Activated CD4-positive, alpha-beta T cell treated with anti-CD3 and anti-CD28 coated beads, Interleukin-2, amount 10 ng/mL, durations not matched to agents 7 days and 5 days (primary cell): ENCODE measurements at regions not wholly inside any gene's neighbourhood (a gene's known extent, or its start where the extent isn't known, plus 50 kb on each side); places are given as distances from the start of the nearest gene placed in this dataset.

Experiments used
- CTCF ChIA-PET: fragments of 350-600 bp; sonication (Branson Sonifier 250); formaldehyde crosslinking; loops from one replicate; lab custom pipeline; 2021; ENCODE audit warnings: antibody characterized with exemption; lab: Charles Lee
- POLR2A ChIA-PET: fragments of 350-600 bp; sonication (Branson Sonifier 250); formaldehyde crosslinking; loops from one replicate; lab custom pipeline; 2021; ENCODE audit warnings: antibody characterized with exemption; lab: Charles Lee
- DNase-seq: peaks from one replicate; pipeline ENCODE4 v3.0.0-alpha.2; 2020
- H3K27ac Mint-ChIP-seq: one replicate; pipeline ENCODE4 v1.8.0; 2021; ENCODE audit warnings: mild to moderate bottlenecking, moderate library complexity, mixed read lengths
- H3K27me3 Mint-ChIP-seq: one replicate; pipeline ENCODE4 v1.8.0; 2021; ENCODE audit warnings: mixed read lengths
- H3K36me3 Mint-ChIP-seq: one replicate; pipeline ENCODE4 v1.8.0; 2021; ENCODE audit warnings: low read depth, mixed read lengths
- H3K4me1 Mint-ChIP-seq: one replicate; pipeline ENCODE4 v1.8.0; 2021; ENCODE audit warnings: mixed read lengths
- H3K4me3 Mint-ChIP-seq: one replicate; pipeline ENCODE4 v1.8.0; 2021; ENCODE audit warnings: mild to moderate bottlenecking, moderate library complexity, mixed read lengths
- H3K9me3 Mint-ChIP-seq: one replicate; pipeline ENCODE4 v1.8.0; 2021; ENCODE audit warnings: mixed read lengths

DNA sequence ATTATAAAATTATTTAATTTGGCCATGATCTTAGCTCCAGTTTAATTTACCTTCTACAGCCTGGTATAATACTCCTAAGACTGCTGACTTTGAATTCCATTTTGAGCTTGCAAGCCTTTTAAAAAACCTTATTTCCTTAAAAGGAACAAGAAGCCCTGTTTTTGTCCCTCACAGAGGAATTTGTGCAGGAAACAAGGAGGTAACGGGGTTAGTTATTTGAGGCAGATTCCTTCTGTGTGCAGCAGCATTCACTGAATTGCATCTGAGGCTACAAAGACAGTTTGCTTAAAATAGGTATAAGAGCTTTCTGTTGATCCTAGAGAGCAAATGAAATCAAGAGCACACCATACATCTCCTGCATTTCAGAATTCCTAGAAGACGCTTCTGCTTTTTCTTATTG lies 403.3 kb upstream of the PRICKLE1 start:
- POLR2A ChIA-PET: no interaction called here
- Mint-ChIP-seq H3K27me3 (no peaks in the 10 kb centered on the region), H3K27ac (no peak overlapping the region), H3K4me1 (no peaks in the 10 kb centered on the region), H3K9me3 (no peaks in the 10 kb centered on the region), H3K36me3 (no peaks in the 10 kb centered on the region), H3K4me3 (no peak overlapping the region)
- CTCF ChIA-PET: interaction anchor here (0.6 to 0.7 kb wide), 2 partner anchors 87 to 1143 kb away, joined by 3 to 4 read pairs; no protein-coding TSS in a partner anchor
- DNase-seq: no peak

DNA sequence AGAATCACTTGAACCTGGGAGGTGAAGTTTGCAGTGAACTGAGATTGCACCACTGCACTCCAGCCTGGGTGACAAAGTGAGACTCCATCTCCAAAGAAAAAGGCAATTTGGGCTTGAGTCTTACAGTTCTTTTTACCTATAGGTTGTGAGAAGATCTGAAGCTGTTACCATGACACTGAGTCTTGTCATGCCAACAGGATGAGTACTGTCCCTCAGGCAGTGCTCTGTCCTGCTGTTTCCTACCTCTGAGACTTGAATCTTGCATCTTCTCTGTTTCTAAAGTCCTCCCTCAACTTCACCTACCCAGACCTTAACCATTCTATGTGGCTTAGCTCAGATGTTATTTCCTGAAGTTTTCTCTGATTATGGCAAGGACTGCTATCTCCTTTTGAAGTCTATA lies 400.8 kb upstream of the PRICKLE1 start:
- no peak for DNase-seq
- ChIA-PET CTCF (no interaction called here), POLR2A (no interaction called here)
- no peak overlapping the region for H3K4me3 Mint-ChIP-seq
- no peaks in the 10 kb centered on the region for H3K27me3 Mint-ChIP-seq
- H3K9me3 Mint-ChIP-seq: no peaks in the 10 kb centered on the region
- no peaks in the 10 kb centered on the region for H3K4me1 Mint-ChIP-seq
- no peaks in the 10 kb centered on the region for H3K36me3 Mint-ChIP-seq
- H3K27ac Mint-ChIP-seq: no peak overlapping the region

DNA sequence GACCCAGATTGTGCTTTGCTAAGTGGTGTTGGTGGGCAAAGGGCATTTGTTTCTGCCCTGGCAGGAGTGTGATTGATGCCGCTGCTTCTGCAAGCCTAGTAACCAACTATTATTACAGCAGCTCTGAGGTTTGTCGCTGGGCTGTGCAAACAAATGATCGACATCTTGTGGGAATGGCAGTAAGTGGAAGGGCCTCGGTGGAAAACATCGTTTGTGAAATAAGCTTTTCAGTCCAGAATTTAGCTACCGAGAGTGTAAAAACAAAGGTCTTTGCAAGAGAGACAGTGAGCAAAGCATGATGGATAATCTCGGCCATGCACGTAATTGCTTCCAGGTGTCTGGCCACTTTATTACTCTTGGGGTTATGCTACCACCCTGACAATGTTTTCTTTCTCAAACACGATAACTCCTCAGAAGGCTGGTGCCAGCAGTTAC lies 397.7 kb upstream of the PRICKLE1 start:
- Mint-ChIP-seq H3K4me3 (no peak overlapping the region), H3K27ac (no peak overlapping the region), H3K9me3 (no peaks in the 10 kb centered on the region), H3K27me3 (no peaks in the 10 kb centered on the region), H3K4me1 (no peaks in the 10 kb centered on the region), H3K36me3 (no peaks in the 10 kb centered on the region)
- POLR2A ChIA-PET: no interaction called here
- DNase-seq: no peak
- CTCF ChIA-PET: no interaction called here

DNA sequence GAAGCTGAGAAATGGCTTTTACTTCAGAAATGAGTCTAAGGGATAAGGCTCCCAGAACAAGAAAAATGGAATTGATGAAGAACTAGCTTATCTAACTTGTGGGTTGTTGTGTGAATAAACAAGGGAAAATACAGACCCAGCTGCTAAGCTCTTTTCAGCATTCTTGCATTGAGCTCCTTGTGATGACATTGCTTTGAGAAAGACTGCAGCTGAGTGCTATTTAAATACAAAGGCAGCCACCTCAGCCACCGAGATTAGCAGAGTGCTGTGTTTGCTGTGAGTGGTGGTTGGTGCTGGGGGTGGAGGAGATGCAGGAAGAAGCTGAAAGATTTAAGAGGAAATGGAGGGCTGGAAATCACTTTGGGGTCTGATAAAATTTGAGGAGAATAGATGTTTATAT lies 396.0 kb upstream of the PRICKLE1 start:
- no peaks in the 10 kb centered on the region for H3K36me3 Mint-ChIP-seq
- no peaks in the 10 kb centered on the region for H3K27me3 Mint-ChIP-seq
- no peak overlapping the region for H3K4me3 Mint-ChIP-seq
- no peaks in the 10 kb centered on the region for H3K4me1 Mint-ChIP-seq
- ChIA-PET POLR2A (no interaction called here), CTCF (no interaction called here)
- no peaks in the 10 kb centered on the region for H3K9me3 Mint-ChIP-seq
- no peak overlapping the region for H3K27ac Mint-ChIP-seq
- DNase-seq: no peak

DNA sequence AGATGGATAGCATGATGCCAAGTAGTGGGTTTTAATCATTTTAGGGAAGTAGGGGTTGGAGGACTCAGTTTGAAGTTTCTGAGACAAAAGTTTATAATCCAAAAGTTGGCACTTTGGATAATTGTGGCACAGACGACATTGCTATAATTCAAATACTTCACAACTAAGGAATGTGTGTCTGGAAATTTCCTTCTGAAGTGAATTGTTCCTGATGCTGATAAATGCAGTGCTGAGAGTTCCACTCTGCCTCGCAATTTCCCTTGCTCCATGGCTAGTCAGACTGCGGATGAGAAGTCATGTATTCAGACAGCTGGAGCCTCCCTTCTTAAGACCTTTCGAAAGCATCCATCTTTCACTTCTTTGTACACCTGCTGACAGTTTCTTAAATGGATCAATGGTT lies 393.3 kb upstream of the PRICKLE1 start:
- ChIA-PET POLR2A (no interaction called here), CTCF (no interaction called here)
- no peak overlapping the region for H3K27ac Mint-ChIP-seq
- no peak overlapping the region for H3K4me3 Mint-ChIP-seq
- H3K27me3 Mint-ChIP-seq: no peaks in the 10 kb centered on the region
- H3K9me3 Mint-ChIP-seq: no peaks in the 10 kb centered on the region
- DNase-seq: no peak
- no peaks in the 10 kb centered on the region for H3K36me3 Mint-ChIP-seq
- H3K4me1 Mint-ChIP-seq: no peaks in the 10 kb centered on the region

DNA sequence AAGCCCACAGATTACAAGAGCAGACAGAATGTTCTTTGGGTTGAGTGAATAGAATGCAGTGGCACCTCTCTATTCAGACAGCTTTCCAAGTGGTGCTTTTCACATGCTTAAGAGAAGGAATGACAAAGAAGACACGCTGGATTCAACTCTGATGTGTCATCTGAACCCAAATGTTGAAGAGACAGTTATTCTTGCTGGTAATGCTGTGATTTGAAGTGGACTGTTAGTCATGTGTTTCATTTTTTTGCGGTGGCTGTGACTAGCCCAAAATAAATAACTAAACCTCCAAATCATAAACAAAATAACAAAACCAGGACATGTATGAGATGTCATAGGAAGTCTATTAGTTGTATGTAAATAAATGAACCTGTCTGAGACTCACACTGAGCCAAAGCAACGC lies 391.8 kb upstream of the PRICKLE1 start:
- Mint-ChIP-seq H3K27ac (no peak overlapping the region), H3K27me3 (no peaks in the 10 kb centered on the region), H3K4me3 (no peak overlapping the region), H3K36me3 (no peaks in the 10 kb centered on the region), H3K9me3 (no peaks in the 10 kb centered on the region), H3K4me1 (no peaks in the 10 kb centered on the region)
- POLR2A ChIA-PET: no interaction called here
- CTCF ChIA-PET: no interaction called here
- no peak for DNase-seq

DNA sequence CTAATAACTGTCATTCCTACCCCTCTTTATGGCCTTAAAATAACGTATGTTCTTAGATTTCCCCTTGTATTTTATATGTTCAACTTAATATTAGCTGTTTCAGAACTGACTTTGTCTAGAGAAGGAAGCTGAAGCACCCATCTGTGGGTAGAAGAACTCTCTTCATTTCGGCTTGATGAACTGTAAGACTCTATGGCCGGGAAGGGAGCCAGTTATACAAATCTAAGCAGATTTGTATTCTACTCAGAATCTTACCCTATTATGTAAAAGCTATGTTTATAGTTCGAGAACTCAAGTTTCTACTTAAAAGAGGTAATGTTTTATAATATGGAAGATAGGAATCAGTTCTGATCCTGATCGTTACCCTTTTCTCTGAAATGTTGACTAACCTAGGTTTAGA lies 390.9 kb upstream of the PRICKLE1 start:
- H3K27ac Mint-ChIP-seq: no peak overlapping the region
- H3K9me3 Mint-ChIP-seq: no peaks in the 10 kb centered on the region
- POLR2A ChIA-PET: no interaction called here
- CTCF ChIA-PET: no interaction called here
- no peaks in the 10 kb centered on the region for H3K36me3 Mint-ChIP-seq
- H3K4me3 Mint-ChIP-seq: no peak overlapping the region
- no peaks in the 10 kb centered on the region for H3K4me1 Mint-ChIP-seq
- no peaks in the 10 kb centered on the region for H3K27me3 Mint-ChIP-seq
- no peak for DNase-seq

DNA sequence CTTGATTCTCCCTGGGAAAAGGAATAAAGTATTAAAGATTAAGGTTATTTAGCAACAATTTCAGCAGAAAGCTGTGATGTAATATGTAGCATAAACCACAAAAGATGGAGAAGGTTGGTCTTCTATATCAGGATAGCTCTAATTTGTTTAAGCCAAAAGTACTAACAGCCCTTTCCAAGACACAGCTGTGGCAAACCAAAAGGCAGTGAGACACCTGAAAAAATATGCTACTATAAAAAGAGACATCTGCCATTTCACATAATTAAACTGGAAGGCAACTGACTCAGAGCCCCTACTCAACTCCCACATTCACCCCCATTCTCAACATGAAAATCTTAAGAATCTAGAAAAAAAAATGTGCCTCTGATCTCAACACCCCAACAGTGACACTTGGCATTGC lies 390.2 kb upstream of the PRICKLE1 start:
- Mint-ChIP-seq H3K4me3 (no peak overlapping the region), H3K36me3 (no peaks in the 10 kb centered on the region), H3K4me1 (no peaks in the 10 kb centered on the region), H3K27me3 (no peaks in the 10 kb centered on the region), H3K27ac (no peak overlapping the region), H3K9me3 (no peaks in the 10 kb centered on the region)
- CTCF ChIA-PET: no interaction called here
- no peak for DNase-seq
- POLR2A ChIA-PET: no interaction called here

DNA sequence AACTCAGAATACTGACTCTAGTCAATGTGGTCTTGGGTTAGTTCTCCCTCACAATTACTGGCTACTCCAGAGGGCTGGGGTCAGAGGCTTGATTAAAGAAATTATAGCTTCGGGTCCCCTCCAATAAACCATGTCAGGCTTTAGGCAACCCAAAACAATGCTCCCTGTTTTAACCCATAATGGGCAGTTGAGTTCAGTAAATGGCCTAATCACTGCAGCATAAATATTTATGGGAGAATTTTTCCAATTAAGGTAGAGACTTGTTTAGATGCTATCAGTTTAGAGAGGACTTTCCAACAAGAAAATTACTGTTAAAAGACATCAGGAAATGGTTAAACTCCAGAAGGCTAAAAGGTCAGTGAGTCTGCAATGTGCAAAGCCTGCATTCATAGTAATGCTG lies 389.2 kb upstream of the PRICKLE1 start:
- Mint-ChIP-seq H3K36me3 (no peaks in the 10 kb centered on the region), H3K27me3 (no peaks in the 10 kb centered on the region), H3K27ac (no peak overlapping the region), H3K4me3 (no peak overlapping the region), H3K4me1 (no peaks in the 10 kb centered on the region), H3K9me3 (no peaks in the 10 kb centered on the region)
- DNase-seq: no peak
- CTCF ChIA-PET: no interaction called here
- POLR2A ChIA-PET: no interaction called here

DNA sequence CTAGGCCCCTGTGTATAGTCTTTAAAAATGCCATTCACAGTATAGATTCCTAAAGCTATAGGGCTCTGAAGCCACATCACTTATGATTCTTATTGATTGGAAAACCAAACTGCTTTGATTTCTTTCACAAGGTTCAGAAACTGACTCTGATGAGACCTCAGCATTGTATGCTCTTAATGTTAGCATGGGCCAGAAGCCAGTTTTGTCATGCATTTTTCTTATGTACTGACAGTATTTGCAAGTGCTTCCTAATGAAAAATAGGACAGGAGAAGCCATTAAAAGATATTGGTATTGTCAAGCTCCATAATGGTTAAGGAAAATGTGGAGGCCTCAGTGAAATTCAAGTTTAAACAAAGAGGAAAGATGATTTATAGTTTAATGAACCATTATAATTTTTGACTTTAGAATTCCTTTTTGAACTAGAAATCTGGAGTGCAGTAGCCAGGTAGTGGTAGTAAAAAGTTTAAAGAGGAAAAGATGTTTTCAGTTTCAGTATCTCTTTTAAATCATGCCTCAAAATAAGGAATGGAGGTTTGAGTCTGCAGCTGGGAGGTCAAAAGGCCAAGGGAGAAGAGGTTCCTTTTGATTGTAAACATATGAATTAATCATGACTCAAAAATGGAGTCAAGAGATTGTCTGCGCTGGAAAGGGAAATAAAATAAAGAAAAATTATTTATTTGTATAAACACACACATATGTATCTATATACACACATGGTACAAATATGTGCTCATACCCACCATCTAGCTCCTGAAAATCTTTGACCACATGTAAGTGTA lies 388.1 kb upstream of the PRICKLE1 start:
- H3K4me3 Mint-ChIP-seq: no peak overlapping the region
- H3K4me1 Mint-ChIP-seq: no peaks in the 10 kb centered on the region

DNA sequence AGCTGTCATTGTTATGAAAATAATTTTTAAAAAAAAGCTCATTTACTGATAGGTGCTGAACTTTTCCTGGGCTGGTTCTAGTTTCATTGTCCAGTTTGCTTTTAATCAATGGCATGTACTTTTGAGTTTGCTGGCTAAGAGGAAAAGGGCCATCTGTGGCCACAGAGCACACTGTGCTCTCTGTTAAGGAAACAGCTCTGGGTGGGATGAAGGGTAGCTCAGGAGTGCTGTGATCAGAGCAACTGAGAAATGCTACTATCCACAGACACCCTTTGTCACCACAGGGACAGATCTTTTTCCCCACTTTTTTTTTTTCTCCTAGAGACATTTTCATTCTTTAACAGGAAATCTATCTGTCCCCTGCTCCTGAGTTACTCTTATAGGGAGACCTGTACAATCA lies 387.1 kb upstream of the PRICKLE1 start:
- H3K36me3 Mint-ChIP-seq: no peaks in the 10 kb centered on the region
- no peaks in the 10 kb centered on the region for H3K4me1 Mint-ChIP-seq
- DNase-seq: no peak
- H3K27me3 Mint-ChIP-seq: no peaks in the 10 kb centered on the region
- no peak overlapping the region for H3K4me3 Mint-ChIP-seq
- no peak overlapping the region for H3K27ac Mint-ChIP-seq
- CTCF ChIA-PET: interaction anchor here (1.2 kb wide), 1 partner anchor 16 kb away, joined by 3 read pairs; no protein-coding TSS in a partner anchor
- peaks cover 3% of the 10 kb centered on the region for H3K9me3 Mint-ChIP-seq
- POLR2A ChIA-PET: no interaction called here

More for the DNA sequence above, 388.1 kb upstream of the PRICKLE1 start:
- ChIA-PET CTCF (no interaction called here), POLR2A (no interaction called here)
- no peak for DNase-seq
- Mint-ChIP-seq H3K9me3 (no peaks in the 10 kb centered on the region), H3K36me3 (no peaks in the 10 kb centered on the region), H3K27me3 (no peaks in the 10 kb centered on the region), H3K27ac (no peak overlapping the region)

DNA sequence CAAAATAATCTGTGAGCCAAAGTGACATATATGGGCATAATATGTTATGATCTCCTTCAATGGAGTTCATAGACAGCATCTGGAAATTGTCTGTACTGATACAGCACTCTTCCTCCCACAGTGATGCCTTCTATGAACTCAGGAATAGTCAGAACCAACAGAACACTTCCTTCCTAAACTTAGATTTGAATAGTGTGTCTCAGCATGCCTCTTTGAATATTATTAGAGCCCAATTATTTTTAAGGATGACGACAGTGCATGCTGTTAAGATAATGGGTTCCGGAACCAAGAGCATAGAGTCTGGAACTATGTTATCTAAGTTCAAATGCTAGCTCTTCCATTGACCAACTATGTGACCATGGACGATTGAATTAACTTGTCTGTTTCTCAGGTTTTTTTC lies 386.6 kb upstream of the PRICKLE1 start:
- Mint-ChIP-seq H3K4me1 (no peaks in the 10 kb centered on the region), H3K27me3 (no peaks in the 10 kb centered on the region), H3K27ac (no peak overlapping the region), H3K4me3 (no peak overlapping the region), H3K9me3 (peaks cover 3% of the 10 kb centered on the region), H3K36me3 (no peaks in the 10 kb centered on the region)
- ChIA-PET POLR2A (no interaction called here), CTCF (interaction anchor here (1.2 kb wide), 1 partner anchor 15 kb away, joined by 3 read pairs; no protein-coding TSS in a partner anchor)
- DNase-seq: no peak

DNA sequence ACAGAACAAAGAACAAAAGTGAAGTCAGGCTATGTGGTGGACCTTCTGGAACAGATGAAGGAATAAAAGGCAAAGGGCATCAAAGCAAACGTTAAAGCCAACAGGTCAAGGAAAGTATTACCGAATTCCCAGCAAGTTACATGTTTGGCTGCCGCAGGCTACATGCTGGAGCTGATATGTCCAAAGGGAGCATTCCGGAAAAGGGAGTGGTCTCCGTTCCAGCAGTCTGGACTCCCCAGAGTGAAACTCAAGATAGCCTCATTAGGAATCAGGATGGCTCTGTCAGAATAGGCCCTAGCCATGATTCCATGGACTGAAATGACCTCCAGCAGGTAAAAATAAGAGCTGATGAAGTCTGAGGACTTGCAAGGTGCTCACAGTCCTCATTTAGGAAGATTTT lies 379.8 kb upstream of the PRICKLE1 start:
- Mint-ChIP-seq H3K9me3 (peaks cover 3% of the 10 kb centered on the region), H3K4me3 (no peak overlapping the region), H3K36me3 (no peaks in the 10 kb centered on the region), H3K27ac (no peak overlapping the region), H3K4me1 (no peaks in the 10 kb centered on the region), H3K27me3 (no peaks in the 10 kb centered on the region)
- ChIA-PET POLR2A (no interaction called here), CTCF (no interaction called here)
- no peak for DNase-seq

DNA sequence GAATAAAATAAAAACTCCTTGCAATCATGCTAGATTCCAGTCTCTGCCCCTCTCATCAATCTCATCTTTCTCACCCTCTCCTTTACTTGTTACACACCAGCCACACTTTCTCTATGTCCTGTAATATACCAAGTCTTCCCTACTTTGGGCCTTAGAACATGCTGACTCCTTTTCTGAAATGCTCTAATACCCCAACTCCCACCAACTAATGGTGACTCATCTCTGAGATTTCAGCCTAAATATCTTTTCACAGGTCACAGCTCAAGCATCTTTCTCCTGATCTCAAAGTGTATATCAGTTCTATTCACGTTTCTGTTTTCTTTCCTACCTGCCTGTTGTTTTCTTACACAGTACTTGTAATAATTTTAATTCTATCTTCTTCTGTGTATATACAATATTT lies 378.9 kb upstream of the PRICKLE1 start:
- no peaks in the 10 kb centered on the region for H3K27me3 Mint-ChIP-seq
- H3K9me3 Mint-ChIP-seq: peaks cover 3% of the 10 kb centered on the region
- CTCF ChIA-PET: no interaction called here
- no peak overlapping the region for H3K4me3 Mint-ChIP-seq
- no peaks in the 10 kb centered on the region for H3K36me3 Mint-ChIP-seq
- no peak for DNase-seq
- H3K27ac Mint-ChIP-seq: no peak overlapping the region
- H3K4me1 Mint-ChIP-seq: no peaks in the 10 kb centered on the region
- POLR2A ChIA-PET: no interaction called here
